ENCODE measurements at regions not wholly inside any gene's neighbourhood (a gene's known extent, or its start where the extent isn't known, plus 50 kb on each side); places are given as distances from the start of the nearest gene placed in this dataset.

DNA sequence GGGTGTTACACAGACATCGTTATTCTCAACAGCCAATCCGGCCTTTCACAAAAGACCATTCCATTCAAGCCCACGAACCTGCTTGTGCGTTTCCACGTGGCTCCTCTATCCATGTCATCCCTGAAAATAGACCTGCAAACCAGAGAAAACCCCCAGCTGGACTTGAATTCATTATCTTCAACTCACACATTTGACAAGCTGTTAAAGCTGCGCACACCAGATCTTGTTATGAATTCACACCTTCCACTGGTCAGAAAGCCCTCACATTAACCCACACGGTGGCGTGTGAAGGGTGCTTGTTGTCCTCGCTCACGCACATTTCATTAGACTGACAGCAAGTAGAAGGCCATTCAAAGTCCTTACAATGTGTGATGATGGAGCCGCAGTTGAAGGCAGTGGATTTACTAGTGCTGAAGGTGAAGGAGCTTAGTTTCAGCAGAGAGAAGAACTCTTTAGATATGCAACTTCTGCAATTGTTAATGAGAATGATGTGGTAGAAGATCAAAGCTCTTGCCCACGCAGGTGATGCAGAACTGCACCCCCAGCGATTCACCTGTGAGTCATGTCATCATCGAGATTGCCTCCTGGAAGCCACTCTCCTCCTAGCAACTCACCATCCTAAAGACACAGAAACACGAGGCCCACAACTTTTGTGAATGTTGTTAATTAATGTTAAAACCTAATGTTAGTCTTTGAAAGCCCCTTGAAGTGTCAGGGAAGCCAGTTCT, 224.8 kb upstream of the SOX11 start:
- no peak for DNase-seq (ENCODE audit: low spot score)

DNA sequence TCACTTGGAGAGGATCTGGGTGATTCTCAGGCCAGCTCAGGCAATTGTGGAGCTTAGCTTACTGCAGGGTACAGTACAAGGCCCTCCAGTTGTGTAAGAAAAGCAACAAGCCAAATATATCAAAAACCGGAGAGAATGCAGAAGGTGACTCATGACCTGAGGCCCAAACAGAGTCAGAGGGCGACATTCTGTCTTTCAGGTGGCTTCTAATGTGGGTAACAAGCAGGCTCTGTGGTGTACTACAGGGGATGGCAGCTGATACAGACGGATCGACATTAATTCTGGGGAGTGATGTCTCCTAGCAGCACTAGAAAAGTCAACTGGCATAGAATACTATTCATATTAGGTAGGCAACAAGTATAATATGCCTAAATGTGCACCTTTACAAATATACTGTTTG, 219.5 kb upstream of the SOX11 start:
- DNase-seq (ENCODE audit: low spot score), result no peak

DNA sequence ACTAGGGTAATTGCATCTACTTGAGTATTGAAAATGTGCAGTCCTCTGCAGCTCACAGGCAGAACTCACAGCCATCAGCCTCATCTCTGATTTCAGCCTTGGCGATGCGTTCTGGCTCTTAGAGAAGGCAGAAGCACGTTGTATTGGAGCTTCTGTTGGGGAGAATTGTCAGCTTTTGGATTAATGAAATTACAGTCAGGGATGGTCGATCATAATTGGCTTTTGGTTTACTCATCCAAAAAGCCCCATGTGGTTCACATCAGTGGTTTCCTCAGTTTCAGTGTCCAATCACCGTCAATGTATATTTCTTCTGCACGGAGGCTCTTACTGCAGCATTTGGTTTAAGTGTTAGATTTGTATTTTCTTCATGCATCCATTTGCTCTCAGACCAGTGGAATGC, 218.5 kb upstream of the SOX11 start:
- no peak for DNase-seq (ENCODE audit: low spot score)

DNA sequence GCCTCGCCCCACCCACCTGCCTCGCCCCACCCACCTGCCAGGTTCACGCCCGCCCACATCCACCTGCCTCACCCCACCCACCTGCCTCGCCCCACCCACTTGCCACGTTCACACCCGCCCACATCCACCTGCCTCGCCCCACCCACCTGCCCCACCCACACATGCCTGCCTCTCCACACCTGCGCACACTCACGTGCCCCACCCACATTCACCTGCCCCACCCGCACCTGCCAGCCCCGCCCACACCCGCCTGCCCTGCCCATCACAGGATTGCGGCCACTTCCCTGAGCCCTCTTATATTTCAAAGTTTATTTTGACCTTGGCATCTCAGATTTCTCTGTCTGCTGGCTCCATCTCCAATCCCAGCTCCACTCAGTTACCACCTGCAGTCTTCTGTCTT, 217.5 kb upstream of the SOX11 start:
- DNase-seq (ENCODE audit: low spot score), result no peak

DNA sequence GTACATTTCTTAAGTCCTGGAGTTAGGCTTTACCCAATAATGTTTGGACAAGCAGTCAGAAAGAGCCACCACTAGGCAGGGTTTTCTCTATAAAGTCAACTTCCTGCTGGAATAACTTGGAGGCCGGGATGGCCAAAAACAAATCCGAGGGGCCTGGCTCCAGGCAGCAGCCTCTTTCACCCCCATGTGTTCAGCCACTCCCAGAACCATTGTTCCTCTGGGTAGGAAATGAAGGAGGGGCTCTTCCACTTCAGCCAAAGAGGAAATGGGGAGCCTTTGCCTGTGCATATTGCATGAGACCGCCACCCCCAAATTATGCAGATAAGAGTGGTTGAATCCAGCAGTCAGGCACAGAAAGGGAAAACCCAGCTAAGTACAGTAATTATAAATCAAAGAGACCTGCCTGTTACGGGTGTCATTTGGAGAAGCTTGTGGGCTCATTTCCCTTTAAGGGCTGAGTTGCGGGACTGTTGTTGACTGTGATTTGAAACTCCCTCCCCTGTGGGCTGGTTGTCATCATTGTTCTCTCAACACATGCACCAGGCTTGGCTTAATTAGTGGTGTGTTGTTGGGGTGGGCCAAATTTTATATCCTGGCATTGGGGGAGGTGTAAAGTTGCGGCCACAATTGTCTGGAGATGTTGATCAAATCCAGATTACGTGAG, 212.8 kb upstream of the SOX11 start:
- no peak for DNase-seq (ENCODE audit: low spot score)

DNA sequence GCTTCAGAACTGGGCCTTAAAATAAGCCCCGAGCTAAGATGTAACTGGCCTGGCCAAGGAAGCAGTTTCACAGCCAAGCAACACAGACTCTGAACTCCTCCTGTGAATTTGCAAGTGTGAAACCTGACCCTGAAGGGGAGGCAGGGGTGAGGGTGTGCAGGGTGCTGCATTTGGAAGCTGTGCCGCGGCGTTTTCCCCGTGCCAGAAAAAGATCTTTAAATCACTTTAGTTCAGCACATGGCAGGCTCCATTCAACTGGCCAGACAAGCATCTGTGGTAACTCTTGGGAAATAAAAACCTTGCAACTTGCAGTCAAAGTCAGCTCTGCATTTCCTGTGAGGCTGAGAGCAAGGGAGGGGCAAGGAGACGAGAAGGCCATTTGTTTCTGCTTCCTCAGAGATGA, 209.3 kb upstream of the SOX11 start:
- no peak for DNase-seq (ENCODE audit: low spot score)

DNA sequence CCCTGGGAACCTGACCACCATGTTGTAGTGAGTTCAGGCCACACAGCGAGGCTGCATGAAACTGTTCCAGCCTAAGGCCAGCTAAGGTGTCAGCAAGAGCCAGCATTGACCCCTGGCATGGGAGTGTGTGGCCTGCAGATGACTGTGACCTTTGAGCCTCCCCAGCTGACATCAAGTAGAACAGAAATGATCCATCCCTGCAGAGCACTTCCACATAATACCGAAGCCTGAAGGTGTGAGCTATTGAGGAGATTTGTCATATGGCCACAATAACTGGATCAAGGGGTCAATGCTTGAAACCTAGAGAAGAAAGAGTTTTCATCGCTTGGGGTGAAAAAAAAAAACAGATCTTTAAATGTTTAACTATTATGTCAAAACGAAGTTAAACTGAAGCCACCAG, 207.3 kb upstream of the SOX11 start:
- DNase-seq (ENCODE audit: low spot score), result no peak

DNA sequence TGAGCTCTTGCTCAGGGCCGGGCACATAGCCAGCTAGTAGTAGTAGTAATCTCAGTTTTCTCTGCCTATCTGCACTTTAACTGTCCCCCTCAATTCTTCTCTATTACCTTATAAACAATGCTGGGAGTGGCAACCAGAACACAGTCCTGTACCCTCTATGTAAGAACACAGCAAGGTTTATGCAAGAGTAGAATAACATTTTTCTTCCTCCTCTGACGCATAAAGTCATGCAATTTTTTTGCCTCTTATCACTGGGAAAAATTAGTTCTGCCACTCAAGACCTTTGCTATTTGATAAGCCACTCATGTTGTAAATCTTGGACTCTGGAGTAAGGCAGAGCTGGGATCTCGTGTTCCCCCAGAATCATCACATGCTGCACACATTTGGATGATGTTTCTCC, 200.7 kb upstream of the SOX11 start:
- no peak for DNase-seq (ENCODE audit: low spot score)

DNA sequence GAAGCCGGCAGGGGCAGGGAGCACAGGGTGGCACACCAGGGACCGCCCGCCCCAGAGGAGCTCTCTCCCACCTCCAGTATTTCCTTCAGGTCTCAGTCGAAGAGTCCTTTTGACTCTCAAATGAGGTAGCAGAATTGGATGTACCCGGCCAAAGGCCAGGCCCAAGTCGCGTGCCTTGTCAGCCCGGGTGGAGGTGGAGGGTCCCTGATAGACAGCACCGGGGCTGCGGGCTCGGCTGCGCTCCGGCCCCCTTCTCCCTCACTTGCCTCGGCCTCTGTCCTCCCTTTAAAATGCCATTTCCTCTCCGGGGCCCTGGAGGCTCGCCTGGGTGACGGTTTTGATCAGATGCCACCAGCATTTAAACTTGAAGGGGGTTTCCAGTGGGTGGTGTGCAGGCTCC, 198.9 kb upstream of the SOX11 start:
- DNase-seq (ENCODE audit: low spot score), result no peak

DNA sequence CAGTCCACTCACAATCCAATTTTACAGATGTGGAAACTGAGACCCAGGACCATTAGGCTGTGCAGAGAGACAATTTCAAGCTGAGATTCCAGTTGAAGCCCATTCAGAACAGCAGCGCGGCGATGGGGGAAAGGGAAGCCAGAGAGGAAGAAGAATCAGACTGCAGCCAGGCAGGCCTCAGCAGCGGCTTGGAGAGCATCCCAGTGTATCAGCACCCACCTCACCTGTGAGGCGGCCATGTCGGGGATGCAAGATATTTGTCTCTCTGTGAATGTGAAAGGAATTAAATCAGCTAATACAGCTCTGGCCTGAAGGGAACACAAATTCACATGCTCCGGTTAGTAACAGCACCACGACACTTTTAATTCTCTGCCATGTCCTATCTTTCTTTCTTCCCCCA, 198.0 kb upstream of the SOX11 start:
- no peak for DNase-seq (ENCODE audit: low spot score)

DNA sequence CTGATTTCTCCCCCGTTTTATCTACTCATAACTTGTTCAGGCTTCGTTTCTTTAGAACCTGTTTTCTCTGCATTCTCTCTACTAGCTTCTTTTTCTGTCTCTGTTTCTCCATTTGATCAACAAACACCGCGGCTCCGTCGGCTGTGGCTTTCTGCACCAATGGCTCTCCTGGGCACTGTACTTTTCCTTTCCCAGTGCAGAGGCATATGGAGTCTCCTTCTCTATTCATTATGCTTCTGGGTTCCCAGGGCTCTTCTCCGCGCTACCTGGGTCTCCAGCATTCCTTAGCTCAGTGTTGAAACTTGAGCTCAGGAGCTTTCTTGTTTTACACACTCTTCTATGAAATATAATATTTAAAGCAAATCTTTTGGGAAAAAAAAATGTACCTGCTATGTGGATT, 196.6 kb upstream of the SOX11 start:
- no peak for DNase-seq (ENCODE audit: low spot score)

DNA sequence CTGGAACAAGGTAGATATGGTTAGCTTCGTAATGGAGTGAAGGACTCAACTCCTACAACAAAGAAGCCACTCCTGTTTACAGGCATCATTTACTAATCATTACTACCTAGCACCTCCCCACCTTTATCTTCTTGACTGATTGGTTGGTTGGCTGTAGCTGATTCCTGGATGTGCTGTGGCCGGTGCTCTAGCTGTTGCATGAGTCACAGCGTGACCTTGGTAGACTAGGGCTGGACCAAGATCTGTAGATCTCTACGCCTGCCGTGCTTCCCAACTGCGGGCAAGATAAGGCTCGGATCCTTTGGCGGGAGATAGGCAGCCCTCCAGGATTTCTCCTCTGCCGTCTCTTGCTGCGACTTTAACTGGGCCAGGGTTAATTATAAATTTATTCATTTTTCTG, 194.3 kb upstream of the SOX11 start:
- no peak for DNase-seq (ENCODE audit: low spot score)

DNA sequence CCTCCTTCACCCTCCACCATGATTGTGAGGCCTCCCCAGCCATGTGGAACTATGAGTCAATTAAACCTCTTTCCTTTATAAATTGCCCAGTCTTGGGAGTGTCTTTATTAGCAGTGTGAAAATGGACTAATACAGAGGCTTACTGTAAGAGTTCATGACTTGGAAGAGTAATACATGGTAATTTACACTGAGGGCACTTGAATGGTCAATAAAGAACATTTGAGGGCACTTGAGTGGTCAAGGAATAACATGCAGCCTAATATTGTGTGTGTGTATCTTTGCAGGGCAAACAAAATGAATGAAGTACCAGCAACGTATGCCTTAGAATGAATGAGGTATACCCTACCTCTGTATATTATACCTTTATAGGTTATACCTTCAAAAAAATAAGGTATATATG, 190.4 kb upstream of the SOX11 start:
- DNase-seq (ENCODE audit: low spot score), result no peak

DNA sequence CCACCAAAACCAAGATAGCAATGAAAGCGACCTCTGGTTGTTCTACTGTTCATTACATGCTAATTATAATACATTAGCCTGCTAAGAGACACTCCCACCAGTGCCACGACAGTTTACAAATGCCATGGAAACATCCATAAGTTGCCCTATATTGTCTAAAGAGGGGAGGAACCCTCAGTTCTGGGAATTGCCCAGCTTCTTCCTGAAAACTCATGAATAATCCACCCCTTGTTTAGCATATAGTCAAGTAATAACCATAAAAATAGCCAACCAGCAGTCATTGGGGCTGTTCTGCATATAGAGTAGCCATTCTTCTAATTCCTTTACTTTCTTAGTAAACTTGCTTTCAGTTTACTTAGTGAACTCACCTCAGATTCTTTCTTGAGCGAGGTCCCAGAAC, 189.8 kb upstream of the SOX11 start:
- no peak for DNase-seq (ENCODE audit: low spot score)

DNA sequence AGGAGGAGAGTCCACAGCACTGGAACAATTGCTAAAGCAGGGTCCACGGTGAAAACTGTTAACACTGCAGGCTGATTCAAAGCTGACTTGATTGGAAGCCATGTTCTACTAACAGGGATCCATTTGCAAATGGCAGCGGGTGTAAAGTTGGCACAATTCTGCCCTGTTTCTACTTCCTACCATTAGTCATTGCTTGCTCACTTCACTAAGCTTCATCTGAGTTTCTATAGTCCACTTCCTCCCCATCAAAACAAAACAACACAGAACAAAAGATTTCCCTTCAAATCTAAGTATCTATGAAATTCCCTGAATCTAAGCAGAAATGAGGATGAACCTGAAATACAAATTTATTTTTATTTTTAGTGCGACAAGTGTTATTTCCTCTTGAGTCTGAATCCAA, 187.4 kb upstream of the SOX11 start:
- DNase-seq (ENCODE audit: low spot score), result no peak

DNA sequence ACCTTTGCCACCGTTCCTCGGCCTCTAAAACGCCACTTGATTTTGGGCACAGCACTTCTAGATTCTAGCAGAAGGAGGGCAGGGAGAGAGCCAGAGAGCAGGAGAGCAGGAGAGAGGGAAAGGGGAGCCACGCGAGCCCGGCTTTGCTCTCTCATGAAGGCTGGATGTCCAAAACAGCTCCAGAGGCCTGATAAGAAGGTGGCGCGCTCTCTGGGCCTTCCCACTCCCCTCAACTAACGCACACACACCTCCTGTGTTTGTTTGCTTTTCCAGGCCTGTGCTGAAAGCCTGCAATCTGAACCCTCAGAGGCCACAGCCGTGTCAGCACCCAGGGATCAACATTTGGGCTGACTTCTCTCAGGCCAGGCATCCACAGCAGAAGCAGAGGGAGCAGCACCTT, 184.8 kb upstream of the SOX11 start:
- no peak for DNase-seq (ENCODE audit: low spot score)

DNA sequence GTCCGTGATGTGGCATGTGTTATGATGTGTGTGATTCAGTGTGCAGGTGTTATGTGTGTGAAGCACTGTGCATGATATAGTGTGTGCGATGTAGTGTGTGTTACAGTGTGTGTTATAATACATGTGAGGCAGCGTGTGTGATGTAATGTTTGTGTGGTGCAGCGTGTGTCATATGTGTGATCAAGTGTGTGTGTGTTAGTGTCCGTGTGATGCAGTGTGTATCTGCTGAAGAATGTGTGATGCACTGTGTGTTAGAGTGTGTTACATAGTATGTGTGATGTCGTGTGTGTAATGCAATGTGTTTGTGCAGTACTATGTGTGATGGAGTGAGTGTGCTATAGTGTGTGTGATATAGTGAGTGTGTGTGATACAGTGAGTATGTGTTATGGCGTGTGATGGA, 182.8 kb upstream of the SOX11 start:
- no peak for DNase-seq (ENCODE audit: low spot score)

DNA sequence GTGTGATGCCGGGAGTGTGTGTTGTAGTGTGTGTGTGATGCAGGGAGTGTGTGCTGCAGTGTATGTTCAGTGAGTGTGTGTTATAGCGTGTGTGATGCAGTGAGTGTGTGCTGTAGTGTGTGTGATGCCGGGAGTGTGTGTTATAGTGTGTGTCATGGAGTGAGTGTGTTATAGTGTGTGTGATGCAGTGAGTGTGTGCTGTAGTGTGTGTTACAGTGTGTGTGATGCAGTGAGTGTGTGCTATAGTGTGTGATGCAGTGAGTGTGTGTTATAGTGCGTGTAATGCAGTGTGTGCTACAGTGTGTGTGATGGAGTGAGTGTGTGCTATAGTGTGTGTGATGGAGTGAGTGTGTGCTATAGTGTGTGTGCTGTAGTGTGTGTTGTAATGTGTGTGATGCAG, 182.1 kb upstream of the SOX11 start:
- no peak for DNase-seq (ENCODE audit: low spot score)

DNA sequence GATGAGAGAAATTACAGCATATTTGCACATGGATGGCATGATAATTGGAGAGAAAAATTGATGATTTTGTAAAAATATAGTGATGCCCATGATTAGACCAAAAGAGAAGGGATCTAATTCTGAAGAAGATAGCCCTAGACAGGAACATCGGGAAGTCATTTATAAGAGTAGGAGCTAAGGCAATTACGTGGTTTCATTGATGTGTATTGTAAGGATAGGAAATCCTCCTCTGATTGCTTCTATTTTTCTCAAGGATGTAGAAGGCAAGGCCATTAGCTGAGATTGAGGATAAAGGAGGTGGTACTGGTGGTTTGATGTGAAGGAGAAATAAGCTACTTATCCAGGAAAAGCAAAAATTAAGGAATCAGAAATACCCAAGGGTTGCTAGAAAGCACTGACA, 176.5 kb upstream of the SOX11 start:
- no peak for DNase-seq (ENCODE audit: low spot score)

DNA sequence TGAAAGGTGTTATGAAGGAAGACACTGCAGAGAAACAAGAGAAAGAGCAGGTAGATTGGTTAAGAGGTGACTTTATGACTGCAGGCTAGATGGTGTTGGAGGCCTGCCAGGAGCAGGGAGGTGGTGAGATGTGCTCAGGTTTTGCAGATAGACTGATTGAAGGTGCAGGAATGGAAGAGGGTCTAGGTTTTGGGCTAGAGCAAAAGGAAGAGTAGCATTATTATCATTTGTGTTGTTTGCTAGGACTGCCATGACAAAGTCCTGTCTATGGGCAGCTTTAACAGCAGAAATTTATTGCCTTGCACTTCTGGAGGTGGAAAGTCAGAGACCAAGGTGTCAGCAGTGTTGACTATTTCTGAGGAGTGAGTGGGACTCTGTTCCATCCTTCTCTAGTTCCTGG, 172.9 kb upstream of the SOX11 start:
- no peak for DNase-seq (ENCODE audit: low spot score)

DNA sequence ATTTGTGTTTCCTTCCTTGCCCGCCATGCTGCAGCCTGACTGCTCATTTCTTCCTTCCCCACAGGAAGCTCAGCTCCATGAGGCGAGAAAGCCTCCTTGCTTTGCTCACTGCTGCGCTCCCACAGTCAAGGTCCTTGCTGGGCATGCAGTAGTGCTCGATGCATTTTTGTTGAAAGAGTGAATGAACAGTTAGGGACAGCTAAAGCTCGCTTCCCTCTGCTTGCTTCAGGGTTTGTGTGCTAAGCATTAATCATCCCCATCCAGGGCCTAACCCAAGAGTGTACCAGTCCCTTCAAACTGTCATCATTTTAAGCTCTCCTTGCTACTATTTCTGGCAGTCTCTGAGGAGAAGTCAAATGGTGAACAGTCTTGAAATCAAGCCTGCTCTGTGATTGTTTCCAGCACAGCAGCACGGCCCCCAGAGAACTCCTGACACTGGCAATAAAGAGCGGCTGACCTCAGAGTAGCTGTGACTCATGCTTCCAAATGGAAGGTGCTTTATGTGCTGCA, 171.7 kb upstream of the SOX11 start:
- DNase-seq (ENCODE audit: low spot score), result no peak

DNA sequence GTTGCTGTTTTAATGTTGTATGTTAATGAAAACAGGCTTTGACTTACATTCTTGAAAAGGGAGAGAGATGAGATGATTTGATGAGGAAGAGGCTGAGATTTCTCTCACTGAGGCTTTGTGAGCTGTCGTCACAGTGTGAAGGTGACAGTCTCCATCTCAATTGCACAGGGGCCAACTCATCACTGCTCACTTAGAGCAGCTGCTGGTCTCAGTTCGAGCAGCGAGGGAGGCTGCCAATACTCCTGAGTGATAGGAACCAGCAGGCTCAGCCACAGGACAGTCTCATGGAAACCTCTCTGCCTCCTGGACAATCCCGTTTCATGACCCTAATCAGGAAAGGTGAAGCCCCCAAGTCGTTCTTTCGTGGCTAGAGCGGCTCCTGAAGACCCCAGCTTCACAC, 170.7 kb upstream of the SOX11 start:
- DNase-seq (ENCODE audit: low spot score), result no peak

DNA sequence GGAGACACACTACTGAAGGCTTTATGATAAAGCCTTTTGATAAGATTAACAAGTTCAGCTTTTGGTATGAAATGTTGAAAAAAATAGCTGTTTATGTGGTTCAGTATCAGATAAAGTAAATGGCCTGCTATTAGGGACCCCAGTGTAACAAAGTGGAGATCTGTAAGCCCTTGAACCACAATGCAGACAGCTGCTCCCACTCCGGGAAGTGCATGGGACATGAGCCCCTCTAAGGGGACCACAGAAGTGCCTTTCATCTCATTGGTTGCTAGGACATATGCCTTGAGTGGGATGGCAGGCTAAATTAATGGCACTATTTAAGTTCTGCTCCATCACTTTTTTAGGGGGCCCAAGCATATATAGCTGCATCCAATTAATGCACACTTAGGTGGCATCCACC, 167.6 kb upstream of the SOX11 start:
- DNase-seq (ENCODE audit: low spot score), result no peak

DNA sequence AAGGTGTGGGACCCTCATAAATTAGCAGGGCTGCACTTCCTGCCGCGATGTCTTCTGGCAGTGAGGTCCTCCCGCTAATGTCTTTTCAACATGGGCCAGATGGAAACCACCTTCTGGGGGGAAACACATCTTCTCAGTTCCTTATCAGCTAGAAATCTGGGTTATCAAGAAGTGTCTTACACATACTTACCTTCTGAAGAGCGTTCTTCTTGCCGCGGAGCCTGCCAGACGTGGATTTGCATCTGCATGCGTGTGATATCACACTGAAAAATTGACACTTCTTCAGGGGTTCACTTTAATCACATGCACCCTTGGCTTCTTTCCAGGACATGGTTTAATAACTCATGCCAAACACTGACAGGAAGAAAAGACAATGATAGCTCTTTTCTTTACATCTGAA, 163.5 kb upstream of the SOX11 start:
- no peak for DNase-seq (ENCODE audit: low spot score)
